ENCODE measurements at regions not wholly inside any gene's neighbourhood (a gene's known extent, or its start where the extent isn't known, plus 50 kb on each side); places are given as distances from the start of the nearest gene placed in this dataset.

- no TSS peak for BruUV-seq (replicated peaks)
Measured at GRCh38 chr7:115632636-115633035, 397.9 kb downstream of the TFEC start.

GRCh38 chr7:115631782-115632181 is 398.8 kb downstream of the TFEC start:
- H3K27ac ChIP-seq (ENCODE audit: low read depth, low read length, poor library complexity, severe bottlenecking) = no peak overlapping the region
- intact Hi-C loops (cut with micrococcal nuclease; ENCODE audit: unreplicated experiment) = no loop called here
- H3K27me3 ChIP-seq (replicated peaks; ENCODE audit: insufficient read depth, low read depth, low read length, poor library complexity) = no peaks in the 10 kb centered on the region
- TF ChIP-seq EZH2 (IDR thresholded peaks at IDR 0.05; ENCODE audit: borderline replicate concordance, low read depth, low read length, poor library complexity, severe bottlenecking) (no peak), CTCF (conservative IDR thresholded peaks at IDR 0.05; ENCODE audit: low read depth, low read length) (no peak)
- BruUV-seq (replicated peaks) = no TSS peak
- no peak overlapping the region for H3K4me3 ChIP-seq (ENCODE audit: low read depth, low read length, poor library complexity, severe bottlenecking)
- DNase-seq (ENCODE audit: low spot score) = no peak
- H3K9me3 ChIP-seq (ENCODE audit: low read depth, low read length, poor library complexity, severe bottlenecking) = no peaks in the 10 kb centered on the region
- no peaks in the 10 kb centered on the region for H3K36me3 ChIP-seq (ENCODE audit: insufficient read depth, low read length, poor library complexity, severe bottlenecking)
- H3K4me1 ChIP-seq (ENCODE audit: insufficient read depth, low read length, poor library complexity, severe bottlenecking) = no peaks in the 10 kb centered on the region
- POLR2A ChIA-PET (ENCODE audit: low non-redundant PET) = interaction anchor here (0.6 kb wide), 1 partner anchor 1397 kb away, joined by 3 read pairs; no protein-coding TSS in a partner anchor
- CTCF ChIA-PET = no interaction called here

More at GRCh38 chr7:115632636-115633035, 397.9 kb downstream of the TFEC start:
- CTCF ChIA-PET = no interaction called here
- H3K9me3 ChIP-seq (ENCODE audit: low read depth, low read length, poor library complexity, severe bottlenecking) = no peaks in the 10 kb centered on the region
- no peak overlapping the region for H3K27ac ChIP-seq (ENCODE audit: low read depth, low read length, poor library complexity, severe bottlenecking)
- DNase-seq (ENCODE audit: low spot score) = no peak
- POLR2A ChIA-PET (ENCODE audit: low non-redundant PET) = no interaction called here
- H3K4me1 ChIP-seq (ENCODE audit: insufficient read depth, low read length, poor library complexity, severe bottlenecking) = no peaks in the 10 kb centered on the region
- H3K36me3 ChIP-seq (ENCODE audit: insufficient read depth, low read length, poor library complexity, severe bottlenecking) = no peaks in the 10 kb centered on the region
- intact Hi-C loops (cut with micrococcal nuclease; ENCODE audit: unreplicated experiment) = no loop called here
- TF ChIP-seq CTCF (conservative IDR thresholded peaks at IDR 0.05; ENCODE audit: low read depth, low read length) (no peak), EZH2 (IDR thresholded peaks at IDR 0.05; ENCODE audit: borderline replicate concordance, low read depth, low read length, poor library complexity, severe bottlenecking) (no peak)
- H3K4me3 ChIP-seq (ENCODE audit: low read depth, low read length, poor library complexity, severe bottlenecking) = no peak overlapping the region
- H3K27me3 ChIP-seq (replicated peaks; ENCODE audit: insufficient read depth, low read depth, low read length, poor library complexity) = no peaks in the 10 kb centered on the region

- ChIA-PET POLR2A (ENCODE audit: low non-redundant PET) (no interaction called here), CTCF (no interaction called here)
- Histone ChIP-seq H3K9me3 (ENCODE audit: low read depth, low read length, poor library complexity, severe bottlenecking) (no peaks in the 10 kb centered on the region), H3K27ac (ENCODE audit: low read depth, low read length, poor library complexity, severe bottlenecking) (no peak overlapping the region), H3K4me1 (ENCODE audit: insufficient read depth, low read length, poor library complexity, severe bottlenecking) (no peaks in the 10 kb centered on the region), H3K36me3 (ENCODE audit: insufficient read depth, low read length, poor library complexity, severe bottlenecking) (no peaks in the 10 kb centered on the region), H3K4me3 (ENCODE audit: low read depth, low read length, poor library complexity, severe bottlenecking) (no peak overlapping the region), H3K27me3 (replicated peaks; ENCODE audit: insufficient read depth, low read depth, low read length, poor library complexity) (no peaks in the 10 kb centered on the region)
- intact Hi-C loops (cut with micrococcal nuclease; ENCODE audit: unreplicated experiment) = no loop called here
- BruUV-seq (replicated peaks) = no TSS peak
- TF ChIP-seq EZH2 (IDR thresholded peaks at IDR 0.05; ENCODE audit: borderline replicate concordance, low read depth, low read length, poor library complexity, severe bottlenecking) = no peak
- TF ChIP-seq CTCF (conservative IDR thresholded peaks at IDR 0.05; ENCODE audit: low read depth, low read length) = no peak
- DNase-seq (ENCODE audit: low spot score) = no peak
Measured at GRCh38 chr7:115630049-115630448, 400.5 kb downstream of the TFEC start.

Data from A673 (cell line).